ENCODE measurements at regions not wholly inside any gene's neighbourhood (a gene's known extent, or its start where the extent isn't known, plus 50 kb on each side); places are given as distances from the start of the nearest gene placed in this dataset.
"Not testable (repeated sequence)": the region's sequence is repeated elsewhere in the genome, so short reads cannot be mapped to it uniquely, and the experiment has no call there.

- Mint-ChIP-seq H3K9me3 (no peaks in the 10 kb centered on the region), H3K36me3 (ENCODE audit: low read depth) (no peaks in the 10 kb centered on the region), H3K27ac (no peak overlapping the region), H3K4me1 (ENCODE audit: low read depth) (peaks cover 11% of the 10 kb centered on the region), H3K27me3 (peaks cover 38% of the 10 kb centered on the region), H3K4me3 (no peak overlapping the region)
These were observed 174.8 kb upstream of the RTL1 start for GRCh38 chr14:101078170-101078891.

- Mint-ChIP-seq H3K9me3 (no peaks in the 10 kb centered on the region), H3K27me3 (peaks cover 38% of the 10 kb centered on the region), H3K4me3 (no peak overlapping the region)
These were observed 175.3 kb upstream of the RTL1 start for GRCh38 chr14:101078892-101079221.

GRCh38 chr14:101080922-101081593 is 177.5 kb upstream of the RTL1 start:
- H3K27me3 Mint-ChIP-seq = peaks cover 39% of the 10 kb centered on the region
- no peaks in the 10 kb centered on the region for H3K36me3 Mint-ChIP-seq (ENCODE audit: low read depth)
- no peaks in the 10 kb centered on the region for H3K9me3 Mint-ChIP-seq
- no peak overlapping the region for H3K4me3 Mint-ChIP-seq
- no peak overlapping the region for H3K27ac Mint-ChIP-seq
- peaks cover 6% of the 10 kb centered on the region for H3K4me1 Mint-ChIP-seq (ENCODE audit: low read depth)

More at GRCh38 chr14:101078892-101079221, 175.3 kb upstream of the RTL1 start:
- Mint-ChIP-seq H3K27ac (no peak overlapping the region), H3K36me3 (ENCODE audit: low read depth) (no peaks in the 10 kb centered on the region), H3K4me1 (ENCODE audit: low read depth) (peaks cover 11% of the 10 kb centered on the region)

- Mint-ChIP-seq H3K27ac (no peak overlapping the region), H3K27me3 (peaks cover 35% of the 10 kb centered on the region), H3K36me3 (ENCODE audit: low read depth) (no peaks in the 10 kb centered on the region), H3K4me1 (ENCODE audit: low read depth) (peaks cover 6% of the 10 kb centered on the region), H3K4me3 (no peak overlapping the region), H3K9me3 (no peaks in the 10 kb centered on the region)
These were observed 178.5 kb upstream of the RTL1 start for GRCh38 chr14:101082036-101082435.

- Mint-ChIP-seq H3K9me3 (no peaks in the 10 kb centered on the region), H3K27me3 (peaks cover 35% of the 10 kb centered on the region), H3K4me1 (ENCODE audit: low read depth) (peaks cover under 1% of the 10 kb centered on the region), H3K36me3 (ENCODE audit: low read depth) (no peaks in the 10 kb centered on the region), H3K4me3 (no peak overlapping the region), H3K27ac (no peak overlapping the region)
These were observed 179.2 kb upstream of the RTL1 start for GRCh38 chr14:101082436-101083384.

- no peak overlapping the region for H3K4me3 Mint-ChIP-seq
- no peaks in the 10 kb centered on the region for H3K4me1 Mint-ChIP-seq (ENCODE audit: low read depth)
- peaks cover 27% of the 10 kb centered on the region for H3K27me3 Mint-ChIP-seq
- no peaks in the 10 kb centered on the region for H3K9me3 Mint-ChIP-seq
- no peak overlapping the region for H3K27ac Mint-ChIP-seq
- no peaks in the 10 kb centered on the region for H3K36me3 Mint-ChIP-seq (ENCODE audit: low read depth)
These were observed 180.3 kb upstream of the RTL1 start for GRCh38 chr14:101083564-101084435.

GRCh38 chr14:101084436-101084826 is 180.9 kb upstream of the RTL1 start:
- no peaks in the 10 kb centered on the region for H3K4me1 Mint-ChIP-seq (ENCODE audit: low read depth)
- H3K4me3 Mint-ChIP-seq = no peak overlapping the region
- no peaks in the 10 kb centered on the region for H3K36me3 Mint-ChIP-seq (ENCODE audit: low read depth)
- no peaks in the 10 kb centered on the region for H3K9me3 Mint-ChIP-seq
- H3K27me3 Mint-ChIP-seq = peaks cover 22% of the 10 kb centered on the region
- H3K27ac Mint-ChIP-seq = no peak overlapping the region

- H3K27ac Mint-ChIP-seq = no peak overlapping the region
- H3K4me3 Mint-ChIP-seq = no peak overlapping the region
- no peaks in the 10 kb centered on the region for H3K9me3 Mint-ChIP-seq
- H3K27me3 Mint-ChIP-seq = peaks cover 4% of the 10 kb centered on the region
- no peaks in the 10 kb centered on the region for H3K4me1 Mint-ChIP-seq (ENCODE audit: low read depth)
- H3K36me3 Mint-ChIP-seq (ENCODE audit: low read depth) = no peaks in the 10 kb centered on the region
These were observed 183.4 kb upstream of the RTL1 start for GRCh38 chr14:101086926-101087325.

GRCh38 chr14:101087614-101088394 is 184.3 kb upstream of the RTL1 start:
- no peaks in the 10 kb centered on the region for H3K4me1 Mint-ChIP-seq (ENCODE audit: low read depth)
- no peaks in the 10 kb centered on the region for H3K36me3 Mint-ChIP-seq (ENCODE audit: low read depth)
- peaks cover 4% of the 10 kb centered on the region for H3K27me3 Mint-ChIP-seq
- no peak overlapping the region for H3K4me3 Mint-ChIP-seq
- H3K27ac Mint-ChIP-seq = no peak overlapping the region
- H3K9me3 Mint-ChIP-seq = no peaks in the 10 kb centered on the region

- no peaks in the 10 kb centered on the region for H3K36me3 Mint-ChIP-seq (ENCODE audit: low read depth)
- no peaks in the 10 kb centered on the region for H3K9me3 Mint-ChIP-seq
- peaks cover 4% of the 10 kb centered on the region for H3K27me3 Mint-ChIP-seq
- H3K4me1 Mint-ChIP-seq (ENCODE audit: low read depth) = no peaks in the 10 kb centered on the region
- no peak overlapping the region for H3K27ac Mint-ChIP-seq
- H3K4me3 Mint-ChIP-seq = no peak overlapping the region
These were observed 184.8 kb upstream of the RTL1 start for GRCh38 chr14:101088395-101088667.

- Mint-ChIP-seq H3K4me1 (ENCODE audit: low read depth) (no peaks in the 10 kb centered on the region), H3K4me3 (no peak overlapping the region), H3K36me3 (ENCODE audit: low read depth) (no peaks in the 10 kb centered on the region), H3K27me3 (peaks cover 4% of the 10 kb centered on the region), H3K27ac (no peak overlapping the region), H3K9me3 (no peaks in the 10 kb centered on the region)
These were observed 185.2 kb upstream of the RTL1 start for GRCh38 chr14:101088714-101089113.

- H3K36me3 Mint-ChIP-seq (ENCODE audit: low read depth); H3K4me3 Mint-ChIP-seq; H3K27me3 Mint-ChIP-seq; H3K27ac Mint-ChIP-seq; H3K4me1 Mint-ChIP-seq (ENCODE audit: low read depth); H3K9me3 Mint-ChIP-seq: not testable (repeated sequence)
These were observed 187.0 kb upstream of the RTL1 start for GRCh38 chr14:101090478-101090877.

GRCh38 chr14:101090976-101091375 is 187.5 kb upstream of the RTL1 start:
- Mint-ChIP-seq H3K36me3 (ENCODE audit: low read depth) (no peaks in the 10 kb centered on the region), H3K4me1 (ENCODE audit: low read depth) (no peaks in the 10 kb centered on the region), H3K27ac (no peak overlapping the region), H3K4me3 (no peak overlapping the region), H3K9me3 (no peaks in the 10 kb centered on the region), H3K27me3 (no peaks in the 10 kb centered on the region)

GRCh38 chr14:101094916-101095315 is 191.4 kb upstream of the RTL1 start:
- H3K27ac Mint-ChIP-seq; H3K4me1 Mint-ChIP-seq (ENCODE audit: low read depth); H3K36me3 Mint-ChIP-seq (ENCODE audit: low read depth); H3K9me3 Mint-ChIP-seq; H3K4me3 Mint-ChIP-seq: not testable (repeated sequence)
- peaks cover 17% of the 10 kb centered on the region for H3K27me3 Mint-ChIP-seq

Data from stimulated activated naive CD8-positive, alpha-beta T cell treated with anti-CD3 and anti-CD28 coated beads, Interleukin-15, Interleukin-2, amounts not matched to agents 100 ng/mL and 50 ng/mL, for 24 hours (primary cell).